ENCODE measurements at regions not wholly inside any gene's neighbourhood (a gene's known extent, or its start where the extent isn't known, plus 50 kb on each side); places are given as distances from the start of the nearest gene placed in this dataset.

DNA sequence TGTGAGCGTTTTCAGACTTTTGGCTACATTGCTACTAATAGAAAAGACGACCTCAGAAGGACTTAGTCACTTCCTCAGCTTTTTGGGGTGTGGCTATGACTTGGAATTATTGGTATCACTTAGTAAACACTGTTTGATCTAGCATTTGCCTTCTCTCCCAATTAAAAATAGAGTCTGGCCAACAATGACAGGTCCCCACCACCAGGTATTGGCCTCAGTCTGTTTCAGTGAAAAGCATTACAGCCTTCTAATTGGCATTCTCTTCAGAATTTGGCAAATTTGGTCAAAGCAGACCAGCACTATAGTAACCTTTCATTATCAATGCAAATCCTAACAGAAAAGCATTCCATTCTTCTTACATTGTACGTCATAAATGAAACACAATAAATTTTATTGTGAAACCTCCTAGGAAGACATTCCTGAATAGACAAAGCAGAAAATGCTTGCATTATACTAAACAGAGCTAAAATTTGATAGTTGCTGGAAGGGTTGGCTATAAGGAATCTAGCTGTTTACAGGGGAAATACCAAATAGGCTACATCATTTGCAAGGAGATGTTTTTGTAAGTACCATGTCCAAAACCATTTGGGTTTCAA lies 613.9 kb downstream of the IRS1 start:
- no peak overlapping the region for H3K27ac ChIP-seq

DNA sequence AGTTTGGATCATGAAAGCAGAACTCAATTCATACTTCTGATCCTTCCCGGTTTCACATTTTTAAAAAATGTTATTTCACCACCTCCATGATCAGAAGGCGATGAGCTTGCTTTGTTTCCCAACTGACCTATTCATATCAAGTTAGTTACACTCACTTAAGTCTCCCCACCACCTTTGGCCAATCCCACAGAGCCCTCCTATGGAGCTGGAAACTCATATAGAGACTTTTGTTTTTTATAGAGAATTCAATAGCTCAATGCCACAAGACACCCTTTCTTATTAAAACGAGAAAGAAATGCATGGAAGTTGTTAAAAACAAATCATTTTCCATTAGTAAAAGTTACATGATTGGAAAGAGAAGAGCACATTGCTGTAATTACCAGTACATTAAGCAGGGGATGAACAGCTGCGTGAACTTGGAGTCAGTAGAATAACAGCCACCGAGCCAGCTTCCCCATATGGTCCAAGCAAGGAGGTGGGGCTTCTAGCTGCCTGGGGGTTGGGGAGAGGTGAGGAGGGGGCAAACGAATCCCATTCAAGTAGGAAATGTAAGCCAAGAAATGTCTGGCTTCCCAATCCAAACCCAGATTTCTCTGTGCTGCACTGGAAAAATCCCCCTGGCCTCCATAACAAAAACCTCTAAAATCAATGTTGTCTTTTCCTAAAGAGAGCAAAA lies 614.5 kb downstream of the IRS1 start:
- H3K27ac ChIP-seq: no peak overlapping the region
- TF ChIP-seq, protein P1, sequence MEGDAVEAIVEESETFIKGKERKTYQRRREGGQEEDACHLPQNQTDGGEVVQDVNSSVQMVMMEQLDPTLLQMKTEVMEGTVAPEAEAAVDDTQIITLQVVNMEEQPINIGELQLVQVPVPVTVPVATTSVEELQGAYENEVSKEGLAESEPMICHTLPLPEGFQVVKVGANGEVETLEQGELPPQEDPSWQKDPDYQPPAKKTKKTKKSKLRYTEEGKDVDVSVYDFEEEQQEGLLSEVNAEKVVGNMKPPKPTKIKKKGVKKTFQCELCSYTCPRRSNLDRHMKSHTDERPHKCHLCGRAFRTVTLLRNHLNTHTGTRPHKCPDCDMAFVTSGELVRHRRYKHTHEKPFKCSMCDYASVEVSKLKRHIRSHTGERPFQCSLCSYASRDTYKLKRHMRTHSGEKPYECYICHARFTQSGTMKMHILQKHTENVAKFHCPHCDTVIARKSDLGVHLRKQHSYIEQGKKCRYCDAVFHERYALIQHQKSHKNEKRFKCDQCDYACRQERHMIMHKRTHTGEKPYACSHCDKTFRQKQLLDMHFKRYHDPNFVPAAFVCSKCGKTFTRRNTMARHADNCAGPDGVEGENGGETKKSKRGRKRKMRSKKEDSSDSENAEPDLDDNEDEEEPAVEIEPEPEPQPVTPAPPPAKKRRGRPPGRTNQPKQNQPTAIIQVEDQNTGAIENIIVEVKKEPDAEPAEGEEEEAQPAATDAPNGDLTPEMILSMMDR (conservative IDR thresholded peaks at IDR 0.05): no peak
- TF ChIP-seq ZFX (IDR thresholded peaks at IDR 0.05): no peak

More for the DNA sequence above, 613.9 kb downstream of the IRS1 start:
- TF ChIP-seq ZFX (IDR thresholded peaks at IDR 0.05): no peak
- TF ChIP-seq, protein P1 (conservative IDR thresholded peaks at IDR 0.05): no peak

DNA sequence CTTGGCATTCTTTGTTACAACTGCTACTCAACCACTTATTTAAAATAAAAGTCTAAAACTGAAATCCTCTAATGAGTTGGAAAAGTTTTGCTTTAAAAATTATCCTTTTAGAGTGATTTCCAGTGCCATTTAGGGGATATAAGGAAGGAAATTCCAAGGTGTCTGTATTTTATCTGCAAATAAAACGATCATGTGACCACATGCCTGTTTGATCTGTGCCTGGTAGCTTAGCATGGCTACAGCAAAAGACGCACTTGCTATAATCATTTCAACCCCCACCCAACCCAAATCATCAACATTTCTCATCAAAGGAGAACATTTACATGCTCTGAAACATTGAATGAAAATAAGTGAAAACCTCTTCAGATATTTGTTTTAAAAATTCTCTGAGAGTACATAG lies 615.1 kb downstream of the IRS1 start:
- TF ChIP-seq, protein P1 (conservative IDR thresholded peaks at IDR 0.05): no peak
- TF ChIP-seq ZFX (IDR thresholded peaks at IDR 0.05): no peak
- no peak overlapping the region for H3K27ac ChIP-seq

DNA sequence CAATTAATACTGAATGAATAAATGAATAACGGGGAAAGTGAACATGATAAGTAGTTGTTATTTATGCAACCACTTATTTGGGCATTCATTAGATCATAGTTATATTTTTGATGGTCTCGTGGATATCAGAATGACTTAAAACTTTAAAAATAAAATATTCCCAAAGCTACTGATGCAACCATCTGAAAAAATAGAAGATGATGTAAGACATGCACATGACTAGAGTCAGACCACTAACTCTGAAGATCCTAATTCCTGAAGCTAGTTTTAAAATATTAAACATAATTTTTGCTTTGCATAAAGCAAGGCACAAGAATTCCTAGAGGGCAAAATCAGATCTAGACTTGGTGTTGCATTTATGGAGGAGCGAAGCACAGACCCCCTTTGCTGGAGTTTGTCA lies 616.1 kb downstream of the IRS1 start:
- TF ChIP-seq, protein P1 (conservative IDR thresholded peaks at IDR 0.05): no peak
- TF ChIP-seq ZFX (IDR thresholded peaks at IDR 0.05): no peak
- no peak overlapping the region for H3K27ac ChIP-seq

DNA sequence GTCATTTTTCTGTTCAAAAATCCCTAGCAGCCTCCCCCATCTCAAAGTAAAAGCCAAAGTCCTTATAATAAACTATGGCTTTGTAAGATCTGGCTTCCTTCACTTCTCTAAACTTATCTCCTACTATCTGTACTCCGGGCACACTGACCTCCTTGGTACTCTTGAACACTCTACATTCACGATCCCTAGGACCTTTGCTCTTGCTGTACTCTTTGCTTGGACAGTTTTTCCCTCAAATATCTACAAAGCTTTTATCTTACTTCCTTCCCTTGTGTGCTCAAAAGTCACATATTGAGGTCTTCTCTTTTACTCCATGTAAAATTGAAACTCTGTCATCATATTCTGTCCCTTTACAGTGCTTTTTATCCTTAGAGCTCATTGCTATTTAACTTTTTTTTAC lies 616.6 kb downstream of the IRS1 start:
- TF ChIP-seq ZFX (IDR thresholded peaks at IDR 0.05): no peak
- H3K27ac ChIP-seq: no peak overlapping the region

DNA sequence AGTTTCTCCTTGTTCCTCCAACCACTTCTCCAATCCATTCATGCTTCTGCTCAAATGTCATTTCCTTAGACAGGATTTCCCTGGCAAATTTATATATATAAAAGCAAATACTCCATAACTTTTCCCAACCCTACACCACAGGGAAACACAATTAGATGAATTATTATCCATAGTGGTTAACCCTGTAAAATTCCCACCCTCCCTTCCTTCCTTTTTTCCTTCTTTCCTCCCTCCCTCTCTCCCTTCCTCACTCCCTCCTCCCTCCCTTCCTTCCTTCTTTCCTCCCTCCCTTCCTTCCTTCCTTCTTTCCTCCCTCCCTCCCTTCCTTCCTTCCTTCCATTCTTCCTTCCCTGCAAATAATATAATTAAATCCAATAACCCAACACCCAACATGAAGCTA lies 617.7 kb downstream of the IRS1 start:
- TF ChIP-seq, protein P1 (conservative IDR thresholded peaks at IDR 0.05): no peak
- TF ChIP-seq ZFX (IDR thresholded peaks at IDR 0.05): no peak
- H3K27ac ChIP-seq: no peak overlapping the region

DNA sequence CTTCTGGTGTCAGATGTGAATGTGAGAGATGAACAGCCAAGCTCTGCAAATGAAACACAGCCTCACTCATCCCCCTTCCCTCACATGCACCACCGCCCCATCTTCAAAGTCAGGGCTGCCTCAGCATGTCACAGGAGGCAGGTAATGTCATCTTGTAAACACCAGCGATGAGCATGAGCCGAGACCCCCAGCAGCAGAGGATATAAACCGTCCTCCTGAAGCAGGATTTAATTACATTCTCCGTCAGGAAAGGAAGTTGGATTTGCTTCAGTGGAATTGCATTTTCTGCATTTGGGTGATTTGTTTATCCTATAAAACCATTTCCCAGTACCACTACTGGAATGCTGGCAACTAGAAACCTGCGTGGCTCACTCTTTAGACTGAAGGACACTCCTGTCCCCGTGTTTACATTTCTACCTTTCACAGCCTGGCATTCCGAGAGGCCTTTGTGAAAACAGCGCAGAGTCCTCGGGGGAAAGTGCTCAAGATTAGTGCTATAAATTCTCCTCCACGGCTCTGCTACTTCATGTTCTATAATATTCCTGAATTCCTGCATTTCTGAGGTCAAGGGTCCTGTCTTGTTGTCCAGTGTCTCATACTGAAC lies 619.2 kb downstream of the IRS1 start:
- no peak for TF ChIP-seq ZFX (IDR thresholded peaks at IDR 0.05)
- TF ChIP-seq, protein P1 (conservative IDR thresholded peaks at IDR 0.05): no peak
- no peak overlapping the region for H3K27ac ChIP-seq
